Sciatic nerve (tissue), 2 donors: ENCODE measurements at regions not wholly inside any gene's neighbourhood (a gene's known extent, or its start where the extent isn't known, plus 50 kb on each side); places are given as distances from the start of the nearest gene placed in this dataset.

Experiments
- ATAC-seq: fragments of 200-7000 bp; cut with Tn5 transposase; one replicate; pipeline ENCODE4 v1.9.1; 2020; ENCODE audit warnings: mild to moderate bottlenecking, moderate library complexity
- DNase-seq: peaks from one replicate; pipeline ENCODE4 v3.0.0-alpha.2; 2020; ENCODE audit warnings: low spot score
- intact Hi-C: fragments of 100-400 bp; cut with DNase I; formaldehyde crosslinking; loops from one replicate; pipeline ENCODE4 v1.14.2; 2022
- donor health status: DM: no; HTN: no; CAD: no.
- donor health status: DM: no; HTN: no; CAD: no.

DNA sequence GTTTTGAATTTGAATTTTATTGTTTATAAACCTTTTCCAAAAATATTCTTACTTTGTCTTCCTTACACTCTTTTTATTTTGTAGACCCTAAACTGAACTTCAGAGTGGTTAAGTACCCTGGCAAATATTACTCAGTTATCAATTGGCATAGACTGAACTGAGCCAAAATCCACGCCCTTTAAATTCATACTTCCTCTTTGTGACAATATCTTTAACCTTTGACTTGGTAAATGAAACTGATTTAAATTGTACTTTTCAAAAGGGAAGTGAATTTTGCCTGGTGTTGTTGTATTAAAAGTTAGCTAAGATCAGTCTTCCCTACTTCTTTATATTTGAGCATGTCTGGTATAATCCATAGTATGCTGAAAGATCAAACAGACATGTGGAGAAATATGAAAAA is 184.3 kb upstream of the USP15 start:
- intact Hi-C loops = no loop called here
- DNase-seq = no peak
- ATAC-seq = no peak

GRCh38 chr12:62078020-62078419 is 182.2 kb upstream of the USP15 start:
- intact Hi-C loops = no loop called here
- ATAC-seq = no peak
- no peak for DNase-seq

DNA sequence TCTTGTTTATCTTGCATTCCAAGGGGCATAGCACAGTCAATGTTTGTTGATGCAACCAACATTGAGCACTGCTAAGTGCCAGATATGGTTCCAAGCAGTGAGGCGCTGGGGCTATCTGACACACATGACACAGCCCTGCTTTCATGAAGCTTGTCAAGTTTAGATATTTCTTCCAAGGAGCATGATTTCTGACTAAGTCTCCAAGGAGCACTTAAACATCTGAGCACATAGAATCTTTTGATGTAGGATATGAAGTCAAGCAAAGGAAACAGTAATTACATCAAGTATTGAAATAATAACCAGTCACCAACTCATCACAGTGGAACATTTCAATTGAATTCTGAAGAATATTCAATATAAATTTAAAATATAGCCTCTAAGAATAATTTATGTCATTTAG is 177.8 kb upstream of the USP15 start:
- intact Hi-C loops = no loop called here
- DNase-seq (no peak), ATAC-seq (no peak)

GRCh38 chr12:62098132-62098531 is 162.1 kb upstream of the USP15 start:
- intact Hi-C loops = no loop called here
- ATAC-seq (no peak), DNase-seq (no peak)

- intact Hi-C loops = no loop called here
- ATAC-seq (no peak), DNase-seq (no peak)
Measured at GRCh38 chr12:62103748-62104147, 156.5 kb upstream of the USP15 start.

GRCh38 chr12:62106547-62107185 is 153.5 kb upstream of the USP15 start:
- DNase-seq (no peak), ATAC-seq (no peak)
- intact Hi-C loops = no loop called here

- DNase-seq = no peak
- intact Hi-C loops = no loop called here
- no peak for ATAC-seq
Measured at GRCh38 chr12:62113366-62114011, 146.7 kb upstream of the USP15 start.

GRCh38 chr12:62116986-62117385 is 143.2 kb upstream of the USP15 start:
- intact Hi-C loops = no loop called here
- ATAC-seq (no peak), DNase-seq (no peak)

DNA sequence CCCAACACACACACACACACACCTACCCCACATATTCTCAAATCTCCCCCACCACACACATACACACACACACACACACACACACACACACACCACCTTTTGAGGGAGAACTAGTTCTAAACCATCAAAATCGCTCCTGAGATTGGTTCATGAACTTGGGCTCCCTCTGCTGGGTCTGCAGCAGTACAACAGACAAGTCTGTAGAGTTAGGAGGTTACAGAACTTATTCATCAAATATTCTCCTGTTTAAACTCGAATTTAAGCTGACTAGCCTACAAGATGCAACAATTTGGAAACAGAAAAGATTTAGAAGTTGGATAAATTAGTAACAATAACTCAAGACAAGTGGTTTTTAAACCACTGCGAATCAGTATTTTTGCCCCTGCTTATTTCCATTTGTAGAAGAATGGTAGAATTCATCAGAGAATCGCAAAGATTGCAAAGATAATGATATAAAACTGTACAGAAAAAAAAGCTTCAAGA is 136.4 kb upstream of the USP15 start:
- no peak for DNase-seq
- peak; percentile 49 for ATAC-seq

DNA sequence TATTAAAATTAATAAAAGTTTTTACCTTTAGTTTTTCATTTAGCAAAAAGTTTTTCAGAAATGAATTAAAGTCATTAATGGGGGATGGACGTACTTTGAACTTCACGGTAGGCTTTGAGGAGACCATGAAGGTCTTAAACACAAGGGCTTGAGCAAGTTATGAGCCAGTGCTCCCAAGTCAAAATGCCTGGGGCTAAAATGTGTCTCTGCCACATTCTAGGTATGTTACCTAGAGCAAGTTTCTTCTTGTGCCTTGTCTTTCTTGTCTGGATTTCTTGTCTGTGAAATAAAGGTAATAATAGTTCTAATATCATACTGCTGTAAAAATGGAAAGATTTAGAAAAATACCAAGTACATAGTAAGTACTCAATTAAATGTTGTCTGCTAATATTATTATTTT is 132.7 kb upstream of the USP15 start:
- intact Hi-C loops = no loop called here
- DNase-seq (no peak), ATAC-seq (no peak)

More for the DNA sequence above, 136.4 kb upstream of the USP15 start:
- intact Hi-C loops = no loop called here

DNA sequence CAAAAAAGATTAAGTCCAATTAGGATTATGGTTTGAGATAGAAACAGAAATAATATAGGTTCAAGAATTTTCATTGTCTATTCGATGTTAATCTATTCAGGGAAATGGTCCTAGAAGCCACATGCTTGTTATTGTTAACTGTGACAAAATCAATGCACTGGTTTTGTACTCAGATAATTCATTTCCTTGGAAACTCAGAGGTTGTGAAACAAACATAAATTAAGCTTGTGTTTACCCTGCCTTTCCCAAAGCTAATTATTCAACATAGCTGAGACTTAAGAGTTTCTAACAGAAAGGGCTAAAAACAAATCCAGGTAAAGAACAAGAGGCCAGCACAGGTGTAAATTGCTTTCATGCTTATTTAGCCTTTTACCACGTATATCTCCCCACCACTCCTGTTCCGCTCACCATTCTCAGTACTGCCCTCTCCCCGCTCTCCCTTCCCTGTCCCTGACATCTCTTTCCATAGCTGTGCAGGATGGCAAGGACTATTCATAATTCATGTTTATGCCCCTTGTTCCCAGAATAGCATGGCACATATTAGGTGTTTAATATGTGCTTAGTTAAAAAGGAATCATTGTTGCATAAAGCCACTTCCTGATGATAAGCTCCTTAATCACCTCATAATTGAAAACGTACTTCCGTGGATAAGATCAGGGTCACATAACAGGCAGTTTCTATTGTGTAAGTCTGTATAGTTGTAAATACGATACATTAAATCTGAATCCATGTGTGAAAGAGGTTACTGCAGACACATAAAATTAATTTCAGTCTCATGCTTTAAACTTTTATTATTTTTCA is 131.8 kb upstream of the USP15 start:
- no peak for ATAC-seq
- DNase-seq = no peak
- intact Hi-C loops = no loop called here

GRCh38 chr12:62129291-62129690 is 130.9 kb upstream of the USP15 start:
- ATAC-seq (no peak), DNase-seq (no peak)
- intact Hi-C loops = no loop called here

- DNase-seq = no peak
Measured at GRCh38 chr12:62130402-62130801, 129.8 kb upstream of the USP15 start.

GRCh38 chr12:62130834-62131552 is 129.2 kb upstream of the USP15 start:
- intact Hi-C loops = no loop called here
- ATAC-seq (no peak), DNase-seq (no peak)

More at GRCh38 chr12:62130402-62130801, 129.8 kb upstream of the USP15 start:
- intact Hi-C loops = no loop called here
- ATAC-seq = no peak

GRCh38 chr12:62133440-62133839 is 126.8 kb upstream of the USP15 start:
- intact Hi-C loops = no loop called here
- DNase-seq (no peak), ATAC-seq (no peak)

GRCh38 chr12:62135553-62136200 is 124.5 kb upstream of the USP15 start:
- DNase-seq (no peak), ATAC-seq (no peak)
- intact Hi-C loops = no loop called here

DNA sequence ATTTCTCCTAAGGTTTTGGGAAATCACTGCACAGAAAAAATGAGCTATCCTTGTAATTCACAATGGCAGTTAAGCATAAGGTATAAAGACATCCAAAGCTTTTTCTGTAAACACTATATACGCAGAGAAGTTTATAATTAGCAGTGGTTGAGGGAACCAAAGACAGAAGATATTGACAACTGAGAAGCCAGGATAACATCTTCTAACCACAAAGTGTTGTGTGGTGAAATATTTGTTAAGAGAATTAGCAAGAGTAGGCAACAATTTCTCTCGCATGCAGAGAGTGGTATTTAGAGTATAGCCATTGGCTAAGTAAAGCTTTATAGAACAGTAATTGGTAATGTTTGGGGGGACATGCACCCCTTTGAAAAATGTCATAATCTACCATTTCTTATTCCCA is 123.7 kb upstream of the USP15 start:
- ATAC-seq = no peak
- intact Hi-C loops = no loop called here
- DNase-seq = no peak

GRCh38 chr12:62138527-62138926 is 121.7 kb upstream of the USP15 start:
- intact Hi-C loops = no loop called here
- DNase-seq (no peak), ATAC-seq (no peak)

DNA sequence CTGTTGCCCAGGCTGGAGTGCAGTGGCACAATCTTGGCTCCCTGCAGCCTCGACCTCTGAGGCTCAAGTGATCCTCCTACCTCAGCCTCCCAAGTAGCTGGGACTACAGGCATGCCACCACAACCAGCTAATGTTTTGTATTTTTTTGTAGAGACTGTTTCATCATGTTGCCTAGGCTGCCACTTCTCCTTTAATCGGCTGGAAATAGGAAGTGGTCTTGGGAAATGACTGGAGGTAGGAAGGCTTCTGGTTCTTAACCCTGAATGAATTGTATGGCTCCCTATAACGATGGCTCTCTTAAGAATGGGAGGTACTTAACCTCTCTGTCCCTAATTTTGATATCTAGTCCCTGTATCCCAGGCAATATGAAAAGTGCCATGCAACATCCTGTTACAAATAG is 113.9 kb upstream of the USP15 start:
- DNase-seq = no peak
- no peak for ATAC-seq
- intact Hi-C loops = no loop called here
